Right lobe of liver (tissue), 4 donors: ENCODE measurements at regions not wholly inside any gene's neighbourhood (a gene's known extent, or its start where the extent isn't known, plus 50 kb on each side); places are given as distances from the start of the nearest gene placed in this dataset.
A peak's percentile ranks its signal among the peaks of the same experiment; 100 is the strongest.

ENCODE experiments used
- POLR2A ChIP-seq: fragments of 450-650 bp; IDR thresholded peaks from one replicate; pipeline ENCODE4 v1.6.1; 2017; ENCODE audit warnings: antibody characterized with exemption, mild to moderate bottlenecking
- TF ChIP-seq, protein P1 (sequence below), 4 donors: fragments of 200-600 bp in 3 of 4; fragments of 450-650 bp in 1 of 4; IDR thresholded peaks; one replicate each; pipeline versions ENCODE4 v1.5.1 to v1.8.0; 2016 to 2022; ENCODE audit warnings: antibody characterized with exemption in 4 of 4, mild to moderate bottlenecking in 2 of 4
- donor health status: DM: no; HTN: no; CAD: no.
- donor health status: DM: no; HTN: no; CAD: no.
- donor health status: DM: no; HTN: yes; CAD: no.

DNA sequence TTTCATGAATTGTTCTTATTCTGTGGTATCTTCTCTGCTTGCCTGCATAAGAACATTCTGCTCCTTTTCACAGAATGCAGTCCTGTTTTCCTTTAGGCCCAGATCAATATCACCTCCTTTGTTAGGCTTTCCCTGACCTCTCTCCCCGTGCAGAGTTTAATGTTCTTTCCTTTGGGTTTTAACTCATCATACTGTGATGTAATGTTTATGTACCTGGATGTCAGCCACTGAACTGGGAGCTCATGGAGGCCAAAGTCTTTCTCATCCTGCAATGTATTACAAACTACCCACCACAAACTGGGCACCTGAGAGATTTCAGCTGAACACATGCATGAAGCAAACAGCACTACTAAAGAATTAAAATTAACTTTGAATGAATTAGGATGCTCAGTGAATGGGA is 192.8 kb upstream of the RORA start:
- peak; percentile 62 for TF ChIP-seq POLR2A
- TF ChIP-seq, protein P1, sequence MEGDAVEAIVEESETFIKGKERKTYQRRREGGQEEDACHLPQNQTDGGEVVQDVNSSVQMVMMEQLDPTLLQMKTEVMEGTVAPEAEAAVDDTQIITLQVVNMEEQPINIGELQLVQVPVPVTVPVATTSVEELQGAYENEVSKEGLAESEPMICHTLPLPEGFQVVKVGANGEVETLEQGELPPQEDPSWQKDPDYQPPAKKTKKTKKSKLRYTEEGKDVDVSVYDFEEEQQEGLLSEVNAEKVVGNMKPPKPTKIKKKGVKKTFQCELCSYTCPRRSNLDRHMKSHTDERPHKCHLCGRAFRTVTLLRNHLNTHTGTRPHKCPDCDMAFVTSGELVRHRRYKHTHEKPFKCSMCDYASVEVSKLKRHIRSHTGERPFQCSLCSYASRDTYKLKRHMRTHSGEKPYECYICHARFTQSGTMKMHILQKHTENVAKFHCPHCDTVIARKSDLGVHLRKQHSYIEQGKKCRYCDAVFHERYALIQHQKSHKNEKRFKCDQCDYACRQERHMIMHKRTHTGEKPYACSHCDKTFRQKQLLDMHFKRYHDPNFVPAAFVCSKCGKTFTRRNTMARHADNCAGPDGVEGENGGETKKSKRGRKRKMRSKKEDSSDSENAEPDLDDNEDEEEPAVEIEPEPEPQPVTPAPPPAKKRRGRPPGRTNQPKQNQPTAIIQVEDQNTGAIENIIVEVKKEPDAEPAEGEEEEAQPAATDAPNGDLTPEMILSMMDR (IDR thresholded peaks at IDR 0.05), result no peak
